IPS-18c (cell line): ENCODE measurements at regions not wholly inside any gene's neighbourhood (a gene's known extent, or its start where the extent isn't known, plus 50 kb on each side); places are given as distances from the start of the nearest gene placed in this dataset.
"Not testable (repeated sequence)": the region's sequence is repeated elsewhere in the genome, so short reads cannot be mapped to it uniquely, and the experiment has no call there.

ENCODE experiments used
- H3K4me3 ChIP-seq: 2 replicates; pipeline ENCODE4 v1.7.0; 2013; ENCODE audit warnings: low read depth, mild to moderate bottlenecking, low read length, moderate library complexity; ENCODE audit not compliant: insufficient read depth
- H3K9me3 ChIP-seq: one replicate; pipeline ENCODE4 v1.6.1; 2013; ENCODE audit warnings: mild to moderate bottlenecking, low read length, moderate library complexity; ENCODE audit not compliant: control insufficient read depth, insufficient read depth

DNA sequence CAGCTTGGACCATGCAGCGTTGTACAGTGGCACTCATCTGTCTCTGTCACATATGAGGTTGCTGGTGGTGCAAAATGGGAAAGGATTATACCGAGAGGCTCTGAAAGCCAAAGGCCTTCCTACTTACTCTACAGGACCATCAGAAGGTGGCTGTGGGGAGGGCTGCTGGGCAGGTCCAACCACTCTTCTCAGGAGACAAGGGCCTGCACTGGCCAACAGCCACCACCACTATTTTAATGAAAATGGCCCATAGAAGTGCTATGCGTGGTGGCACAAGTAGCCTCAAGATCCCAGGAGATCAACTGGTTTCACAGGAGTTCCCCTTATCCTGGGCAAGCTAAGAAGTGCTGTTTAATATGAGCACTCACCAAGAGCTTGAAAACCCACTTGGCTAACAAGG, 52.3 kb downstream of the MRPL57 start:
- H3K4me3 ChIP-seq: no peak overlapping the region
- peaks cover 3% of the 10 kb centered on the region for H3K9me3 ChIP-seq

GRCh38 chr13:21229241-21230024, 53.0 kb downstream of the MRPL57 start:
- peaks cover 3% of the 10 kb centered on the region for H3K9me3 ChIP-seq
- H3K4me3 ChIP-seq: no peak overlapping the region

DNA sequence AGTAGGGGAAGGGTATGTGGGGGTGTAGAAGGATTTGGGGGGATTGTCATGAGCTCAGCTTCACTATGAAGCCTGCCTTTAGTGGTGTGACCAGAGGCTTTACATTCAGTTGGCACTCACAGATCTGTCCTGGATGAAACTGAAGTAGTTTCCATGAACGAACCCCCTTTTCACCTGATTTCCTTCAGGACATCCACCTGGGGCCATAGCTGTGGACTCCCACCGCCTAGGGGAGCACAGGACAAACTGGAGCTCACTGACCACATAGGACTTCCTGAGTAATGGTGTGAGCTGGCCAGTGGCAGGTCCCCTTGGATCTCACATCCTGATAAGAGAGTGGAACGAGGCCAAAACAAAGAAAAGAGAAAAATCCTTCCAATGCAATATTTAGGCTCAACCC, 54.1 kb downstream of the MRPL57 start:
- no peak overlapping the region for H3K4me3 ChIP-seq
- peaks cover 3% of the 10 kb centered on the region for H3K9me3 ChIP-seq

DNA sequence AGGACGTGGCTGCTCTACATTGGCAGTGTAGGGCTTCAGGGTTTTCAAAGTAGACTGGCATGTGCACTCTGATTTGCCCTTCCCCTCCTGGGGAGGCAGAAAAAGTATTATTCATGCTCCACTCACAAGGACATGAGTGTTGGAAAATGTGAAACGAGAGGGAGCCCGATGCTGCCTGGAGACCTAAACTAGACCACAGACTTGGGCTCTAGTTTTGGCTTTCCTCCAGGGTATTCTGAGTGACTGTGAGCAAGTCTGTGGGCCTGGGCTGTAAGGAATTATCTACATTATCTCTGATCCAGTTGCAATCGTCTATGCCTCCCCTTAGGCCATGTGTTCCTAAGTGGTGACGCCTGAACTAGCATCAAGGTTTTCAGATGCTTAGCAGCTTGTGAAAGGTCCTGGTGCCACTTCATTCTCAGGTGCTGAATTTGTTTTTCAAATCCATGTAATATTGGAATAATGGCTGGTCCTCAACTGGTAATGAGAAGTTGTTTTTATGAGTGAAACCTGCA, 55.0 kb downstream of the MRPL57 start:
- no peaks in the 10 kb centered on the region for H3K9me3 ChIP-seq
- no peak overlapping the region for H3K4me3 ChIP-seq

DNA sequence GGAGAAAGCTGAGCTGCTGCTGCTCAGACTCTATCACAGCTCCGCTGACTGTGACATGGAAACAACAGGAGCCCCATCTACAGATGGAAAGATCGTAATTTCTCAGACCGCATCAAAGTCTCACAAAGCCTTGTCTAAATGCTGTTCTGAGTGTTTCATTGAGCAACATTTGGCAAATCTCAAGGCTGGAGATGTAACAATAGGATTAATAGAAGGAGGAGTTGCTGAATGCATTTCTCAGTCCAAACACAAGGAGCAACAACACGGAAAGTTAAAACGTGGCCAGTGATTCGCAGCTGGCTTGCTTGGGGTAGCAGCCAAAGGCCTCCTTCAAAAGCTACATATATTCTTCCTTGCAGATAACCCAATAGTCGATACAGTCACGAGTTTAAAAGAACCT, 55.7 kb downstream of the MRPL57 start:
- Histone ChIP-seq H3K9me3 (no peaks in the 10 kb centered on the region), H3K4me3 (no peak overlapping the region)

DNA sequence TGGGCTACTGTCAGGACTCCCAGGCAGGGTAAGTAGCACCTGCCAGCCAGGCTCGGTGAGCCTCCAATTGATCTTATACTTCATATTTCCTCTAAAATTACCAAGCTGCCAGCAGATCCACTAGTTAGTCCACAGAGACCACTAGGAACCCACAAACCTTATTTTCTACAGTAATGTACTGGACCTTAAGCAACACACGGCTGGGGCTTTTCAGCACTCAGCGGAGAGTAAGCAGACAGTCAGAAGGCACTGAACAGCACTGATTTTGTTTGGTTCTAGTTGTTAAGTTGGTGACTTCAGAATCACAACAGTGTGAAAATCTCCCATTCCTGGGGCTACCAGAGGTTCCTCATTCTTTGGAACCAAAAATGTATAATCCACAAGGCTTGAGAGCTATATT, 56.1 kb downstream of the MRPL57 start:
- Histone ChIP-seq H3K4me3 (no peak overlapping the region), H3K9me3 (no peaks in the 10 kb centered on the region)

DNA sequence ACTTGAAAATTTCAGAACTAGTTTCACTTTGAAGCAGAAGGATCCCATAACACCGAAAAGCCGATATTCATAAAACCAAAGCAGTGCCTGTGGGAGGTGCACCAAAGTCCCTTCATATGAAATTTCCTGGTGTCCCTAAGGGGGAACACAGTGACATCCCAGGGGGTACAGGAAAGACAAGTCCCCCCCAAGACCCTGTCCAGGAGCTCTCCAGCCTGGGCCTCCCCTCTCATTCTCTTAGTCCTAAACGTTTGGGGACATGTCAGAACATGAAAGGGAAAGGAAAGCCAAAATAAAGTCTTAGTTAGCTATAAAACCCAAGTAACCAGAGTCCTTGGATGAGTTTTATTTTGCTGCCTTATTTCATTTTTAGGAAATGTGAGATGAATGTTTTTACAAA, 56.6 kb downstream of the MRPL57 start:
- Histone ChIP-seq H3K9me3 (no peaks in the 10 kb centered on the region), H3K4me3 (no peak overlapping the region)

GRCh38 chr13:21234526-21234925, 58.1 kb downstream of the MRPL57 start:
- Histone ChIP-seq H3K9me3 (no peaks in the 10 kb centered on the region), H3K4me3 (no peak overlapping the region)

- no peak overlapping the region for H3K4me3 ChIP-seq
- no peaks in the 10 kb centered on the region for H3K9me3 ChIP-seq
Measured at GRCh38 chr13:21235174-21235573, 58.7 kb downstream of the MRPL57 start.

GRCh38 chr13:21237081-21237480, 60.6 kb downstream of the MRPL57 start:
- no peak overlapping the region for H3K4me3 ChIP-seq

GRCh38 chr13:21238267-21238666, 61.8 kb downstream of the MRPL57 start:
- Histone ChIP-seq H3K4me3 (no peak overlapping the region), H3K9me3 (no peaks in the 10 kb centered on the region)

More at GRCh38 chr13:21237081-21237480, 60.6 kb downstream of the MRPL57 start:
- H3K9me3 ChIP-seq: no peaks in the 10 kb centered on the region

DNA sequence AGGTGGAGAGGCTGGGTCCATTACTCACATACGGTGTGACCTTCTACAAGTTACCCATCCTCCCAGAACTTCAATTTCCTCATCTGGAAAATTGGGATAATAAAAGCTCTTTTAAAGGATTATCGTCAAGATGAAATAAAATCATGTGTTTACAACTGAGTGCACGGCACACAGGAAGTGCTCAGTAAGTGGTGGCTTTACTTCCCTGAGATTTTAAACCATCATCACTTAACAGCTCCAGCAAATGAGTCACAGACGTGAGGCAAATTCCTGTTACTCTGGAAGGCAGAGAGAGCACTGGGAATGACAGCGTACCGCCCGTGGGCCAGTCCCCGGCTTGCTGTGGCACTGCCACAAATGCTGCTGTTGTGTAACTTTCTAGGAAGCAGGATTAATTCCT, 64.1 kb downstream of the MRPL57 start:
- no peak overlapping the region for H3K4me3 ChIP-seq

GRCh38 chr13:21242236-21242635, 65.8 kb downstream of the MRPL57 start:
- H3K4me3 ChIP-seq: no peak overlapping the region
- no peaks in the 10 kb centered on the region for H3K9me3 ChIP-seq

More for the DNA sequence above, 64.1 kb downstream of the MRPL57 start:
- H3K9me3 ChIP-seq: no peaks in the 10 kb centered on the region

GRCh38 chr13:21243045-21243897, 66.8 kb downstream of the MRPL57 start:
- Histone ChIP-seq H3K9me3 (no peaks in the 10 kb centered on the region), H3K4me3 (no peak overlapping the region)

DNA sequence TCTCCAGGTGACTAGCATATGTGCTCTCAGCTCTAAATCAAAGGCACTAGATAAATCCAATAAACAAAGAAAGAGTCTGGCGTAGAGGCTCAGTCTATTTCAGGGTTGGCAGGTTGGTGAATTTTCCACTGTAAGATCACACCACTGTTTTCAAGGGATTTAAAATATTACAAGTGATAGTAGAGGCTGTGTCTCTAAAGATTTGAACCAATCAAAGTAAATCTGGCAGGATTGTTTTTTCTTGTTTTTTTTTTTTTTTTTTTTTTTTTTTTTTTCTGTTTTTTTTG, 67.4 kb downstream of the MRPL57 start:
- not testable (repeated sequence) for H3K4me3 ChIP-seq, H3K9me3 ChIP-seq

- H3K4me3 ChIP-seq: no peak overlapping the region
- no peaks in the 10 kb centered on the region for H3K9me3 ChIP-seq
Measured at GRCh38 chr13:21246761-21247452, 70.4 kb downstream of the MRPL57 start.

DNA sequence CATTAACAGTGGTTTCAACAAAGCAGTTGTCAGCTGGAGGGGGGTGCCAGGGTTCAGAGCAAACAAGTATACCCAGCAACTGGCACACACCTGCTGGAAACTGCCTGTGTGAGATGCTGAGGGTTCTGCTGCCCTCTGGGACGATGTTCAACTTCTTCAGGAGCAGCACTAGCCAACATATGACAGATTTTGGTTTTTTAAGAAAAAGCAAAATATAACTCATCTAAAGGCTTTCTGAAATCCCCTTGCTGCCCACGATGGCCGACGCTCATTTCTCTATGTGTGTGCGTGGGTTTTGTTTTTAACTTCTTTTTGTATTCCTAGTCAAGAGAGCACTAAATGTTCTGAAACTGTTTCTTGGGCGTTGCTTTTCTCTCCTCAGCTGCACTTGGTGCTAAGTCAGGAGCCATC, 79.9 kb downstream of the MRPL57 start:
- H3K9me3 ChIP-seq: peaks cover 3% of the 10 kb centered on the region
- no peak overlapping the region for H3K4me3 ChIP-seq

- H3K9me3 ChIP-seq: peaks cover 3% of the 10 kb centered on the region
- no peak overlapping the region for H3K4me3 ChIP-seq
Measured at GRCh38 chr13:21256891-21257290, 80.4 kb downstream of the MRPL57 start.
